Esophagus squamous epithelium (tissue), 5 donors: ENCODE measurements at regions not wholly inside any gene's neighbourhood (a gene's known extent, or its start where the extent isn't known, plus 50 kb on each side); places are given as distances from the start of the nearest gene placed in this dataset.

ENCODE experiments used
- DNase-seq: peaks from one replicate; lab custom pipeline; 2025; lab: John Stamatoyannopoulos, UW
- H3K27ac ChIP-seq, 4 donors: fragments of 200-600 bp; sonication (generic); one replicate each; pipeline ENCODE4 v1.5.1; 2016 to 2019; ENCODE audit warnings: mild to moderate bottlenecking in 1 of 4
- H3K27me3 ChIP-seq, 4 donors: fragments of 200-600 bp; sonication (generic); 1 replicate in 3 of 4; 2 replicates in 1 of 4; pipeline versions ENCODE4 v1.5.1 to v1.6.0; 2017 to 2021; ENCODE audit warnings: antibody characterized with exemption in 1 of 4
- H3K36me3 ChIP-seq, 3 donors: fragments of 200-600 bp; sonication (generic); one replicate each; pipeline ENCODE4 v1.5.1; 2016 to 2019
- H3K4me1 ChIP-seq, 3 donors: fragments of 200-600 bp; sonication (generic); one replicate each; pipeline ENCODE4 v1.5.1; 2017 to 2019
- H3K4me3 ChIP-seq, 4 donors: fragments of 200-600 bp; sonication (generic); 1 replicate in 3 of 4; 2 replicates in 1 of 4; pipeline ENCODE4 v1.5.1; 2016 to 2019; ENCODE audit warnings: mild to moderate bottlenecking in 2 of 4, moderate library complexity in 1 of 4
- H3K9me3 ChIP-seq, 3 donors: fragments of 200-600 bp; sonication (generic); one replicate each; pipeline ENCODE4 v1.5.1; 2016 to 2019
- POLR2A ChIP-seq, 4 donors: fragments of 450-650 bp; IDR thresholded peaks; one replicate each; pipeline ENCODE4 v1.6.1; 2017; ENCODE audit warnings: antibody characterized with exemption in 4 of 4, mild to moderate bottlenecking in 4 of 4, moderate library complexity in 3 of 4
- WGBS, 2 donors: methylation state at CpG; one replicate each; pipeline ENCODE4 v1.1.5; 2018; 5-methylcytosine and 5-hydroxymethylcytosine counted together
- intact Hi-C: fragments of 100-400 bp; cut with DNase I; formaldehyde crosslinking; loops from one replicate; pipeline ENCODE4 v1.15.0; 2022
- TF ChIP-seq, protein P1 (sequence below), 6 experiments: fragments of 450-650 bp in 4 of 6; fragments of 200-600 bp in 2 of 6; sonication (generic) in 2 of 6; IDR thresholded peaks; one replicate each; pipeline ENCODE4 v1.5.1; 2016 to 2019; ENCODE audit warnings: antibody characterized with exemption in 6 of 6, mild to moderate bottlenecking in 4 of 6, moderate library complexity in 4 of 6
- donor health status: DM: yes; HTN: yes; CAD: no.

DNA sequence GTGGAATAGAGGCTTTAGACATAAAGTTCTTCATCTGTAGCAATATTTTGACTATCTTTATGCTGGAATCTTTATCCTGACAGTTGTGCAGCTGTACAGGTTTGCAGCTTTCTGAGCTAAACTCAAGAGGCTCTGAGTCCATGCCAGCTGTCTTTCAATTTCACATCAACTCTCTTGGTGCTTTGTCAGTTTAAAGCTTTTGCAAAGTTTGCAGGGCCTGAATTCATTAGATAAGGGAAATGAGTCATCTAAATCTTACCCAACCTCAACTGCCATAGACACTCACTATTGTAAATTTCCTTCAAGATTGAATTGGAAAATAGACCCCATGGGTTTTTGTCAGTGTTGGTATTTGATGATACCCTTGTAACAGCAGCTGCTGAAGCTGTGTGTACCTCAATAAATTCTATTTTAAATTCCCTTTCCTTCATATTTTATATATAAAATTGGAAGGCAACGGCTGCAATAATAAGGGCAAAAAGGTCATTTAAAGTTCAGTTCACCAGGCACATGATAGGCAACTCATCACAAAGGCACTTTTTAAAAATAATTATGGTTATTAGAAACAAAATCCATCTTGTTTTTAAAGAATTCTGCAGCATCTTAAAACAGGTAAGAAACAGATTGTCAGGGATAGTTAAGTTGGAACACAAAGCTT is 169.9 kb upstream of the SLC39A10 start:
- intact Hi-C loops, result no loop called here
- WGBS, 2 donors, result 42 to 50% methylated on average over 1 of the region's 1 CpG
- no peak overlapping the region for H3K4me3 ChIP-seq
- H3K4me1 ChIP-seq, result no peaks in the 10 kb centered on the region
- no peaks in the 10 kb centered on the region for H3K27me3 ChIP-seq
- no peak for TF ChIP-seq POLR2A (IDR thresholded peaks at IDR 0.05)
- TF ChIP-seq, protein P1, sequence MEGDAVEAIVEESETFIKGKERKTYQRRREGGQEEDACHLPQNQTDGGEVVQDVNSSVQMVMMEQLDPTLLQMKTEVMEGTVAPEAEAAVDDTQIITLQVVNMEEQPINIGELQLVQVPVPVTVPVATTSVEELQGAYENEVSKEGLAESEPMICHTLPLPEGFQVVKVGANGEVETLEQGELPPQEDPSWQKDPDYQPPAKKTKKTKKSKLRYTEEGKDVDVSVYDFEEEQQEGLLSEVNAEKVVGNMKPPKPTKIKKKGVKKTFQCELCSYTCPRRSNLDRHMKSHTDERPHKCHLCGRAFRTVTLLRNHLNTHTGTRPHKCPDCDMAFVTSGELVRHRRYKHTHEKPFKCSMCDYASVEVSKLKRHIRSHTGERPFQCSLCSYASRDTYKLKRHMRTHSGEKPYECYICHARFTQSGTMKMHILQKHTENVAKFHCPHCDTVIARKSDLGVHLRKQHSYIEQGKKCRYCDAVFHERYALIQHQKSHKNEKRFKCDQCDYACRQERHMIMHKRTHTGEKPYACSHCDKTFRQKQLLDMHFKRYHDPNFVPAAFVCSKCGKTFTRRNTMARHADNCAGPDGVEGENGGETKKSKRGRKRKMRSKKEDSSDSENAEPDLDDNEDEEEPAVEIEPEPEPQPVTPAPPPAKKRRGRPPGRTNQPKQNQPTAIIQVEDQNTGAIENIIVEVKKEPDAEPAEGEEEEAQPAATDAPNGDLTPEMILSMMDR (IDR thresholded peaks at IDR 0.05), result no peak
- H3K9me3 ChIP-seq, result no peaks in the 10 kb centered on the region
- H3K27ac ChIP-seq, result no peak overlapping the region
- no peaks in the 10 kb centered on the region for H3K36me3 ChIP-seq
- no peak for DNase-seq

DNA sequence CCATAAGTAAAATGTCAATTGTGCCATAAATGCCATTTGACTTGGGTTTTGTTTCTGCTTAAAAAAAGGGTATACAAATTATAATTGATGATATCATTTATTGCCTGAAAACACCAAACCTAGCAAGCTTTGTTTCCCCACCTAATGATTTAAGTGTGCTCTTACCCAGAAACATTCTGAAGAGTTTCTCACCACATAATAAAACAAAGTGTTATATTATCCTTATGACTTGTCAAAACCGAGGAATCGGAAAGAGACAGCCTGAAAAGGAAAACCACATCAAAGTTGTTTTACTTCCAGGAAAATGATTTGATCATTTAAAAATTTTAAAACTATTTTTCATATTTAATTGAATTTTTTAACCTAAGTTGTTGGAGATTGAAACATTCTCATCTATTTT is 170.5 kb upstream of the SLC39A10 start:
- Histone ChIP-seq H3K27ac (no peak overlapping the region), H3K9me3 (no peaks in the 10 kb centered on the region)
- WGBS, 2 donors, result 50 to 62% methylated on average over 2 of the region's 2 CpGs

DNA sequence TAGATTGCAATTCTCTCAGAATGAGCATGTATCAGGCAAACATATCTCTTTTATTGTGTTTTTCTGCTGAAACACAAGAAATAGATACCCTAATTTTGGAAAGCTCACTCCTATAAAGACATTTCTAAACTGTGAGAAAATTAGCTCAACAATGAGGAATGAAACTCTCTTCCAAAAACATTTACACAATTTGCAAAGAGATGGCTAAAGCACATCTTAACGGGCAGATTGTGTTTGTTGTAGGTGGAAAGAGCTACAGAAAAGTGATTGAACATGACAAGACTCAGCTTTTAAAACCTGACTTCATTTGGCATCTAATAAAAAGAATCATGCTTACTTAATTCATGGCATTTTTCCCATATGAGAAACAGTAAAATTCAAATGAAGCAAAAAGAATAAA is 175.0 kb upstream of the SLC39A10 start:
- Histone ChIP-seq H3K27ac (no peak overlapping the region), H3K9me3 (no peaks in the 10 kb centered on the region), H3K36me3 (no peaks in the 10 kb centered on the region), H3K4me1 (no peaks in the 10 kb centered on the region), H3K4me3 (no peak overlapping the region), H3K27me3 (no peaks in the 10 kb centered on the region)
- intact Hi-C loops, result no loop called here
- 38 to 50% methylated on average over 1 of the region's 1 CpG for WGBS, 2 donors
- TF ChIP-seq, protein P1 (IDR thresholded peaks at IDR 0.05), result no peak
- no peak for TF ChIP-seq POLR2A (IDR thresholded peaks at IDR 0.05)
- DNase-seq, result no peak

More for the DNA sequence above, 170.5 kb upstream of the SLC39A10 start:
- Histone ChIP-seq H3K36me3 (no peaks in the 10 kb centered on the region), H3K4me1 (no peaks in the 10 kb centered on the region), H3K27me3 (no peaks in the 10 kb centered on the region), H3K4me3 (no peak overlapping the region)
- no peak for TF ChIP-seq POLR2A (IDR thresholded peaks at IDR 0.05)
- TF ChIP-seq, protein P1 (IDR thresholded peaks at IDR 0.05), result no peak
- no peak for DNase-seq
- intact Hi-C loops, result no loop called here

DNA sequence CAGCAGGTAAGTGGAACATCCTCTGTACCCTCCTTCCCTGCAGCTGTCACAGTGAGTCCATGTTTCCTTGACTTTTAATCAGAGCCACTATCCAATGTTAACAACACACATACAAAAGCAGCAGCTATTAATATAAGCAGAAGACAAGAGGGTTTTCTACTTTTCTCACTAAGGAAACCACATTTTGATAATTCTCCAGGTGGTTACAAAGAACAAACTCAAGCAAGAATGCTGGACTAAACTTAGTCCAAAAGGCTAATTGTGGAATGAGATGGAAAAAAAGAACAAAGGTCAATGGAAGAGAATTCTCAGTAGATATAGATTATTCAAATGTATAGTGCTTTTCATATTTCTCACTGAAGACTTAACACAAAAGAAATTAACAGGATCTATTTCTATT is 176.9 kb upstream of the SLC39A10 start:
- H3K27me3 ChIP-seq, result no peaks in the 10 kb centered on the region
- H3K4me3 ChIP-seq, result no peak overlapping the region
- H3K9me3 ChIP-seq, result no peaks in the 10 kb centered on the region
- TF ChIP-seq, protein P1 (IDR thresholded peaks at IDR 0.05), result no peak
- no peak for TF ChIP-seq POLR2A (IDR thresholded peaks at IDR 0.05)
- DNase-seq, result no peak
- H3K36me3 ChIP-seq, result no peaks in the 10 kb centered on the region
- intact Hi-C loops, result no loop called here
- H3K4me1 ChIP-seq, result no peaks in the 10 kb centered on the region
- no peak overlapping the region for H3K27ac ChIP-seq

DNA sequence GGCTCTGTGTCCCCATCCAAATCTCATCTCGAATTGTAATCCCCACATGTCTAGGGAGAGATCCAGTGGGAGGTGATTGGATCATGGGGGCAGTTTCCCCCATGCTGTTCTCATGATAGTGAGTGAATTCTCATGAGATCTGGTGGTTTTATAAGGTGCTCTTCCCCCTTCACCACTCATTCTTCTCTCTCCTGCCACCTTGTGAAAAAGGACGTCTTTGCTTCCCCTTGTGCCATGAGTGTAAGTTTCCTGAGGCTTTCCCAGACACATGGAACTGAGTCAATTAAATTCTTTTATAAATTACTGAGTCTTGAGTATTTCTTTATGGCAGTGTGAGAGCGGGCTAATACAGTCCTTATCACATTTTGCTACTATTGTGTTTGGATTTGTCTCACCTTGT is 177.6 kb upstream of the SLC39A10 start:
- H3K9me3 ChIP-seq, result no peaks in the 10 kb centered on the region
- H3K27me3 ChIP-seq, result no peaks in the 10 kb centered on the region
- no peaks in the 10 kb centered on the region for H3K4me1 ChIP-seq
- no peak overlapping the region for H3K27ac ChIP-seq
- DNase-seq, result no peak
- H3K36me3 ChIP-seq, result no peaks in the 10 kb centered on the region
- intact Hi-C loops, result no loop called here
- no peak overlapping the region for H3K4me3 ChIP-seq
- 74 to 75% methylated on average over 3 of the region's 3 CpGs for WGBS, 2 donors
- TF ChIP-seq POLR2A (IDR thresholded peaks at IDR 0.05), result no peak
- TF ChIP-seq, protein P1 (IDR thresholded peaks at IDR 0.05), result no peak
